CD4-positive, alpha-beta T cell (primary cell): ENCODE measurements at regions not wholly inside any gene's neighbourhood (a gene's known extent, or its start where the extent isn't known, plus 50 kb on each side); places are given as distances from the start of the nearest gene placed in this dataset.

Experiments
- ATAC-seq: fragments of 200-7000 bp; cut with Tn5 transposase; one replicate; pipeline ENCODE4 v1.10.0; 2022; ENCODE audit warnings: mild to moderate bottlenecking; ENCODE audit not compliant: poor library complexity
- CTCF ChIA-PET: fragments of 350-600 bp; sonication (Branson Sonifier 250); formaldehyde crosslinking; loops from one replicate; lab custom pipeline; 2021; ENCODE audit warnings: antibody characterized with exemption, inconsistent platforms; lab: Charles Lee
- POLR2A ChIA-PET: fragments of 350-600 bp; sonication (Branson Sonifier 250); formaldehyde crosslinking; loops from one replicate; lab custom pipeline; 2021; ENCODE audit warnings: antibody characterized with exemption, inconsistent platforms; lab: Charles Lee
- DNase-seq, 14 experiments: peaks; one replicate each; pipeline ENCODE4 v3.0.0-alpha.2; 2013 to 2020; ENCODE audit warnings: mixed read lengths in 2 of 14
- H3K27ac ChIP-seq, 2 donors: one replicate each; pipeline versions ENCODE4 v1.5.1 to v1.7.0; 2013; ENCODE audit warnings: low read length in 2 of 2, low read depth in 1 of 2, mild to moderate bottlenecking in 1 of 2
- H3K27me3 ChIP-seq, 2 experiments: 1 replicate in 1 of 2; 2 replicates in 1 of 2; pipeline versions ENCODE4 v1.6.1 to v1.7.0; 2013; ENCODE audit warnings: low read length in 2 of 2, control low read depth in 1 of 2, mild to moderate bottlenecking in 1 of 2, moderate library complexity in 1 of 2; ENCODE audit not compliant: insufficient read depth in 2 of 2, control insufficient read depth in 1 of 2
- H3K36me3 ChIP-seq: one replicate; pipeline ENCODE4 v1.6.1; 2013; ENCODE audit warnings: low read length, control low read depth; ENCODE audit not compliant: insufficient read depth
- H3K4me1 ChIP-seq: one replicate; pipeline ENCODE4 v1.6.1; 2013; ENCODE audit warnings: low read length, control low read depth; ENCODE audit not compliant: insufficient read depth
- H3K4me3 ChIP-seq: one replicate; pipeline ENCODE4 v1.5.1; 2013; ENCODE audit warnings: mild to moderate bottlenecking, low read length, moderate library complexity
- H3K9me3 ChIP-seq, 2 experiments: 1 replicate in 1 of 2; 2 replicates in 1 of 2; pipeline versions ENCODE4 v1.6.1 to v1.7.0; 2013; ENCODE audit warnings: low read length in 2 of 2, mild to moderate bottlenecking in 2 of 2, control low read depth in 1 of 2, moderate library complexity in 1 of 2; ENCODE audit not compliant: control insufficient read depth in 1 of 2, insufficient read depth in 1 of 2
- H3K27ac Mint-ChIP-seq: one replicate; pipeline ENCODE4 v1.8.0; 2020; ENCODE audit warnings: mixed read lengths
- H3K27me3 Mint-ChIP-seq: one replicate; pipeline ENCODE4 v1.8.0; 2021; ENCODE audit warnings: mixed read lengths
- H3K36me3 Mint-ChIP-seq: one replicate; pipeline ENCODE4 v1.8.0; 2021; ENCODE audit warnings: low read depth, mixed read lengths
- H3K4me1 Mint-ChIP-seq: one replicate; pipeline ENCODE4 v1.8.0; 2021; ENCODE audit warnings: low read depth, mixed read lengths
- H3K4me3 Mint-ChIP-seq: one replicate; pipeline ENCODE4 v1.8.0; 2020; ENCODE audit warnings: mild to moderate bottlenecking, mixed read lengths
- H3K9me3 Mint-ChIP-seq: one replicate; pipeline ENCODE4 v1.8.0; 2020; ENCODE audit warnings: mixed read lengths
- intact Hi-C, 2 experiments: fragments of 100-400 bp; cut with DNase I in 1 of 2; cut with micrococcal nuclease in 1 of 2; formaldehyde crosslinking; loops; one replicate each; pipeline versions ENCODE4 v1.15.1 to v1.9.0; 2023 to 2025; cut with DNase I, micrococcal nuclease
- TF ChIP-seq, protein P1 (sequence below): fragments of 200-600 bp; IDR thresholded peaks from one replicate; pipeline ENCODE4 v1.8.0; 2022; ENCODE audit warnings: antibody characterized with exemption, mild to moderate bottlenecking

DNA sequence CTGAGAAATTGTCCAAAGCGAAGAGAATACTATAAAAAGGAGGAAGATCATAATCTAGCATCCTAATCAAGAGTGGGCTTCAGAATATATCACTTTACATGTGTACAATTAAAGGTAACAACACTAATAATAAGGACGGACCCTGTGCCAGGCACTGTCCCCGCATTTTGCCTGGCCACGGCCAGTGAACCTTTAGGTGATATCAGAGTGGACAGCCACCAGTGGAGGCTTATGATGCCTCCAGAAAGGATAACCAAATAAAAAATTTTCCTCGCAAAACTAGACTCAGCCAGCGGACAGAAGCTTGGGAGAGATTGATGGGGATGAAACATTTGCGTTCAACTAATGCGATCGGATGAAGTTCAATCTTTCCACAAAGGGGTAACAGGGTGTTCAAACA, 436.4 kb downstream of the NPHP4 start:
- H3K4me3 Mint-ChIP-seq, result no peak overlapping the region
- no peaks in the 10 kb centered on the region for H3K4me1 Mint-ChIP-seq
- peaks cover 17% of the 10 kb centered on the region for H3K27me3 Mint-ChIP-seq
- ChIA-PET CTCF (no interaction called here), POLR2A (no interaction called here)
- ATAC-seq (no peak), DNase-seq (no peak)
- TF ChIP-seq, protein P1, sequence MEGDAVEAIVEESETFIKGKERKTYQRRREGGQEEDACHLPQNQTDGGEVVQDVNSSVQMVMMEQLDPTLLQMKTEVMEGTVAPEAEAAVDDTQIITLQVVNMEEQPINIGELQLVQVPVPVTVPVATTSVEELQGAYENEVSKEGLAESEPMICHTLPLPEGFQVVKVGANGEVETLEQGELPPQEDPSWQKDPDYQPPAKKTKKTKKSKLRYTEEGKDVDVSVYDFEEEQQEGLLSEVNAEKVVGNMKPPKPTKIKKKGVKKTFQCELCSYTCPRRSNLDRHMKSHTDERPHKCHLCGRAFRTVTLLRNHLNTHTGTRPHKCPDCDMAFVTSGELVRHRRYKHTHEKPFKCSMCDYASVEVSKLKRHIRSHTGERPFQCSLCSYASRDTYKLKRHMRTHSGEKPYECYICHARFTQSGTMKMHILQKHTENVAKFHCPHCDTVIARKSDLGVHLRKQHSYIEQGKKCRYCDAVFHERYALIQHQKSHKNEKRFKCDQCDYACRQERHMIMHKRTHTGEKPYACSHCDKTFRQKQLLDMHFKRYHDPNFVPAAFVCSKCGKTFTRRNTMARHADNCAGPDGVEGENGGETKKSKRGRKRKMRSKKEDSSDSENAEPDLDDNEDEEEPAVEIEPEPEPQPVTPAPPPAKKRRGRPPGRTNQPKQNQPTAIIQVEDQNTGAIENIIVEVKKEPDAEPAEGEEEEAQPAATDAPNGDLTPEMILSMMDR, result no peak
- H3K27ac ChIP-seq, result no peak overlapping the region
- no peak overlapping the region for H3K4me3 ChIP-seq
- H3K27ac Mint-ChIP-seq, result no peak overlapping the region
- peaks cover 0 to 10% of the 10 kb centered on the region in 2 experiments for H3K9me3 ChIP-seq
- no peaks in the 10 kb centered on the region for H3K36me3 Mint-ChIP-seq
- H3K4me1 ChIP-seq, result no peaks in the 10 kb centered on the region
- peaks cover 5% of the 10 kb centered on the region for H3K9me3 Mint-ChIP-seq
- peaks cover 4% of the 10 kb centered on the region in 2 experiments for H3K27me3 ChIP-seq
- no peaks in the 10 kb centered on the region for H3K36me3 ChIP-seq
- intact Hi-C loops, result no loop called here

DNA sequence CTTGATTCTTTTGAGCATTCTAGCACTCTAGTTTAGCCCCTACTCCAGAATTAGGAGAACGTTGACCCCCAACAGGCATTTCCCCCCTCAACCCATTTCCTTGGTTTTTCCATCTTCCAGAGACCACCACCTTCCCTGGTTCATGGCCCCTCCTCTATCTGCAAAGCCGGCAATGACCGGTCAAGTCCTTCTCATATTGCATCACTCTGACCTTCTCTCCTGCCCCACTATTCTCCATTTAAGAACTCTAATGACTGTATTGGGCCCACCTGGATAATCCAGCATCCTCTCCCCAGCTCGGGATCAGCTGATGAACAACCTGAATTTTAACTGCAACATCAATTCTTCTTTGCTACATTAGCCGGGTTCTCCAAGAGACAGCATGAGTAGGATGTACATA, 437.4 kb downstream of the NPHP4 start:
- CTCF ChIA-PET, result no interaction called here
- Mint-ChIP-seq H3K9me3 (peaks cover 5% of the 10 kb centered on the region), H3K4me3 (no peak overlapping the region), H3K27me3 (peaks cover 17% of the 10 kb centered on the region), H3K36me3 (no peaks in the 10 kb centered on the region), H3K27ac (no peak overlapping the region), H3K4me1 (no peaks in the 10 kb centered on the region)
- Histone ChIP-seq H3K9me3 (peaks cover 0 to 10% of the 10 kb centered on the region in 2 experiments), H3K27ac (no peak overlapping the region), H3K36me3 (no peaks in the 10 kb centered on the region), H3K27me3 (peaks cover 4% of the 10 kb centered on the region in 2 experiments), H3K4me3 (no peak overlapping the region), H3K4me1 (no peaks in the 10 kb centered on the region)
- DNase-seq (no peak), ATAC-seq (no peak)
- POLR2A ChIA-PET, result no interaction called here
- intact Hi-C loops, result no loop called here
- TF ChIP-seq, protein P1, result no peak

DNA sequence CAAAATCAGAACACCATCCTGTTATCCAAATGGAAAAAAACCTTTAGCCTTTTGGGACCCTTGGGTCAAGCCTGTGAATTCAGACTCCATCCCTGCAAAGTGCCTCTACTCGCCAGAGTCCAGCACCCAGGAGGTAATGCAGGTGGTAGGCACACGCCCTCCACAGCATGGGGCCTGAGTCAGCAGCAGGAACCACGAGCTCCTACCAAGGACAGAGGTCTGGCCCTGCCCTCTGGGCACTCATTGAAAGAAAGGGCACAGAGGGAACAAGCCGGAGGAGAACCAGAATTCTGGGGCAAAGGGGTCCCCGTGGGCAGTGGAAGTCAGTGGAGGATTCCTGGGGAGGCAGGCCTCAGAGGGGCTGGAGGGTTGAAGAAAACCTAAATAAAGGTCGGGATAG, 438.1 kb downstream of the NPHP4 start:
- H3K9me3 Mint-ChIP-seq, result peaks cover 5% of the 10 kb centered on the region
- H3K27me3 Mint-ChIP-seq, result peaks cover 17% of the 10 kb centered on the region
- ATAC-seq, result no peak

More for the DNA sequence above, 438.1 kb downstream of the NPHP4 start:
- DNase-seq, result no peak
- H3K4me3 Mint-ChIP-seq, result no peak overlapping the region
- TF ChIP-seq, protein P1, result no peak
- Histone ChIP-seq H3K4me1 (no peaks in the 10 kb centered on the region), H3K27me3 (peaks cover 4% of the 10 kb centered on the region in 2 experiments), H3K27ac (no peak overlapping the region), H3K4me3 (no peak overlapping the region), H3K36me3 (no peaks in the 10 kb centered on the region), H3K9me3 (peaks cover 0 to 10% of the 10 kb centered on the region in 2 experiments)
- no peaks in the 10 kb centered on the region for H3K4me1 Mint-ChIP-seq
- intact Hi-C loops, result no loop called here
- no peak overlapping the region for H3K27ac Mint-ChIP-seq
- ChIA-PET CTCF (no interaction called here), POLR2A (no interaction called here)
- no peaks in the 10 kb centered on the region for H3K36me3 Mint-ChIP-seq
